DND-41 (cell line): ENCODE measurements at regions not wholly inside any gene's neighbourhood (a gene's known extent, or its start where the extent isn't known, plus 50 kb on each side); places are given as distances from the start of the nearest gene placed in this dataset.

Experiments used
- ATAC-seq: fragments of 200-7000 bp; cut with Tn5 transposase; 3 replicates; pipeline ENCODE4 v1.9.1; 2021; ENCODE audit warnings: low read depth; ENCODE audit not compliant: insufficient read depth
- DNase-seq: peaks from one replicate; pipeline ENCODE4 v3.0.0-alpha.2; 2020
- H2AFZ ChIP-seq: 2 replicates; pipeline ENCODE4 v1.6.0; 2012; ENCODE audit warnings: low read depth, low read length
- H3K27ac ChIP-seq: 2 replicates; pipeline ENCODE4 v1.5.1; 2012; ENCODE audit warnings: low read length, inconsistent platforms
- H3K27me3 ChIP-seq: fragments of 200-600 bp; sonication (generic); 2 replicates; pipeline ENCODE4 v1.6.0; 2012; ENCODE audit warnings: low read length, mild to moderate bottlenecking, inconsistent platforms; ENCODE audit not compliant: insufficient read depth, poor library complexity
- H3K36me3 ChIP-seq: 2 replicates; pipeline ENCODE4 v1.5.1; 2012; ENCODE audit warnings: low read length, inconsistent platforms; ENCODE audit not compliant: insufficient read depth
- H3K4me1 ChIP-seq: 2 replicates; pipeline ENCODE4 v1.5.1; 2012; ENCODE audit warnings: mild to moderate bottlenecking, low read length; ENCODE audit not compliant: insufficient read depth
- H3K4me2 ChIP-seq: 2 replicates; pipeline ENCODE4 v1.6.0; 2012; ENCODE audit warnings: mild to moderate bottlenecking, moderate library complexity, low read length, inconsistent platforms; ENCODE audit not compliant: insufficient read depth
- H3K4me3 ChIP-seq, 2 experiments: fragments of 200-600 bp in 1 of 2; shearing (Covaris generic) in 1 of 2; 2 replicates each; pipeline ENCODE4 v1.5.1; 2012 to 2016; ENCODE audit warnings: inconsistent platforms in 2 of 2, low read length in 2 of 2, mild to moderate bottlenecking in 2 of 2, low read depth in 1 of 2, moderate library complexity in 1 of 2
- H3K79me2 ChIP-seq: 2 replicates; pipeline ENCODE4 v1.6.0; 2012; ENCODE audit warnings: low read length, inconsistent platforms; ENCODE audit not compliant: insufficient read depth
- H3K9ac ChIP-seq: 2 replicates; pipeline ENCODE4 v1.6.0; 2012; ENCODE audit warnings: low read depth, mild to moderate bottlenecking, inconsistent platforms, low read length, moderate library complexity
- H3K9me3 ChIP-seq: 2 replicates; pipeline ENCODE4 v1.5.1; 2012; ENCODE audit warnings: low read length, moderate library complexity, mild to moderate bottlenecking, inconsistent platforms; ENCODE audit not compliant: insufficient read depth, severe bottlenecking
- H4K20me1 ChIP-seq: 2 replicates; pipeline ENCODE4 v1.6.0; 2012; ENCODE audit warnings: low read length; ENCODE audit not compliant: insufficient read depth
- CTCF ChIP-seq: IDR thresholded peaks from 2 replicates; pipeline ENCODE4 v1.5.1; 2012; ENCODE audit warnings: borderline replicate concordance, low read length, moderate library complexity, mild to moderate bottlenecking; ENCODE audit not compliant: poor library complexity, severe bottlenecking; ENCODE audit errors: extremely low read depth
- EZH2 ChIP-seq: IDR thresholded peaks from 3 replicates; pipeline ENCODE4 v1.6.1; 2012; ENCODE audit warnings: borderline replicate concordance, low read depth, mild to moderate bottlenecking, moderate library complexity, low read length, inconsistent platforms; ENCODE audit not compliant: severe bottlenecking

DNA sequence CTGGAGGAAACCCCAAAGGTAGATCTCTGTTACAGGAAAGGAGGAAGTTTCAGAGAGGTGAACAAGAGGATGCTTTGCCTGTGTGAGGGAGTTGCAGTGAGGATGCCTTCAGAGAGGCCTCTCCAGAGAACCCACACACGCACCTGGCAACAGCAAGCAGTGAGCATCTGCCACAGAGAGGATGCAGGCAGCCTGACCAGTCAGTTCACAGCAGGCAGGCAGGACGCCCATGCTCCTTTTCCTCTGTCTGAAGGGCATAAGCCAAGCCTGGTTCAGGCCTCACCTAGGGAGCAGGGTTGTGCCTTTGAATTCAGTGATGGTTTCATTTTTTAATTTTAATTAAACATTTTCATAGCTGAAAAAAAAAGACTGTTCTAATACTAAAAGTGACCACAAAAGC lies 346.0 kb upstream of the MARCKS start:
- Histone ChIP-seq H3K36me3 (no peaks in the 10 kb centered on the region), H2AFZ (no peak overlapping the region), H3K9me3 (no peaks in the 10 kb centered on the region), H4K20me1 (no peaks in the 10 kb centered on the region), H3K27ac (no peak overlapping the region), H3K79me2 (no peaks in the 10 kb centered on the region), H3K4me1 (no peaks in the 10 kb centered on the region), H3K4me2 (no peak overlapping the region), H3K27me3 (no peaks in the 10 kb centered on the region), H3K9ac (no peak overlapping the region), H3K4me3 (no peak overlapping the region)
- ATAC-seq = no peak
- no peak for DNase-seq
- TF ChIP-seq CTCF = no peak
- TF ChIP-seq EZH2 = no peak

DNA sequence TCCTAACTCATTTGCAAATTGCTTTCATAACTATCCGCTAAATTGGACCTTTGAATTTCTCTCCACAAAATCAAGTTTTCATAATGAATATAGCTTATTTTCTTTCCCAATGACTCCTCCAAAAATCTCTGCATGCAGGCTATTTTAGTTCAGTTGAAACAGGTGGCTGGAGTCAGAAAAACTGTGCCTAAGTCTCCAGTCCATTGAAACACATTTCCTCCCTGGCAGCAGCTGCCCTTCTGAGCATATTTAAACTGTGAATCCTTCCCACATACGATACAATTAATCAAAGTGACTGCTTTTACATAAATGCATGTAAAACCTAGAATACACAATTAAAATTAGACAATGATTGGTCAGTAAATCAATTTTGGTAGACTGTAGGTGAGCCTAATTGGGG lies 344.6 kb upstream of the MARCKS start:
- Histone ChIP-seq H2AFZ (no peak overlapping the region), H3K27me3 (no peaks in the 10 kb centered on the region), H3K27ac (no peak overlapping the region), H3K4me2 (no peak overlapping the region), H3K9ac (no peak overlapping the region), H3K9me3 (no peaks in the 10 kb centered on the region), H4K20me1 (no peaks in the 10 kb centered on the region), H3K4me1 (no peaks in the 10 kb centered on the region), H3K36me3 (no peaks in the 10 kb centered on the region), H3K79me2 (no peaks in the 10 kb centered on the region), H3K4me3 (no peak overlapping the region)
- ATAC-seq (no peak), DNase-seq (no peak)
- TF ChIP-seq EZH2 = no peak
- no peak for TF ChIP-seq CTCF

DNA sequence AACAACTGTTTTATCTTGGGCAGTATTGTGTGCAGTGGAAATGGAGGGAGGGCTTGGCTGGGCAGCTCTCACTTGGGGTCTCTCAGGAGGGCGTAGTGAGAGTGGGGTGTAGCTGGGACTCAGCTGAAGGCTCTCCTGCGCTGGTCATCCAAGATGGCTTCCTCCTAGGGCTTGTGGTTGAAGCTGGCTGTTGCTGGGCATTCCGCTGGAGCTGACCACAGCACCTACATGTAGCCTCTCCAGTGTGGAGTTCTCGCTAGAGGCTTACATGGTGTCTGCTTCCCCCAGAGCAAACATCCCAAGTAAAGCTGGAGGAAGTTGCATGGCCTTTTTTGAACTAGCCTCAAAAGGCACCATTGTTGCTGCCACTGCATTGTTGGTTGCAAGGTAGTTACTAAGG lies 344.1 kb upstream of the MARCKS start:
- no peaks in the 10 kb centered on the region for H3K36me3 ChIP-seq
- ATAC-seq (no peak), DNase-seq (no peak)
- no peaks in the 10 kb centered on the region for H3K4me1 ChIP-seq
- H4K20me1 ChIP-seq = no peaks in the 10 kb centered on the region
- H3K4me2 ChIP-seq = no peak overlapping the region
- H3K79me2 ChIP-seq = no peaks in the 10 kb centered on the region
- H3K27ac ChIP-seq = no peak overlapping the region
- no peak overlapping the region for H3K4me3 ChIP-seq
- H3K27me3 ChIP-seq = no peaks in the 10 kb centered on the region
- no peaks in the 10 kb centered on the region for H3K9me3 ChIP-seq
- TF ChIP-seq CTCF (no peak), EZH2 (no peak)
- H2AFZ ChIP-seq = no peak overlapping the region
- H3K9ac ChIP-seq = no peak overlapping the region

DNA sequence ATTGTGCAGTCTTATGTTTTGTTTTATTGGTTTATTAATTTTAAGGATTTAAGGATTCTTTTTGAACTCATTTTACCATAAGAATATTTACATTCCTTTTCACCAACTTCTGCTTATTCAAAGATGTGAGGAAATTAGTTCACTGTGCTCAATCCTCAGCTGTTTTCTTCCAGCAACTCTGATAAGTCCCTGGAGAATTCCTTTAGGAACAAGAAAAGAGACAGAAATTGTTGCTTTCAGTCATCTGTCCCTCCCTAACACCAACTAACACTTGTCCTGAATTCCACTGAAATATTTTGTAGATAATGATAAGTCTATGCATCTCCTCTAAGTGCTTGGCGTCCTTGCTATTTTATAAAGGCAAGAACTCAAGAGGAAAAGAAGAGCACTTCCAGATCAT lies 334.8 kb upstream of the MARCKS start:
- DNase-seq = no peak
- no peaks in the 10 kb centered on the region for H3K79me2 ChIP-seq
- H3K4me3 ChIP-seq = no peak overlapping the region
- H3K9ac ChIP-seq = no peak overlapping the region
- no peak for ATAC-seq
- H3K4me1 ChIP-seq = no peaks in the 10 kb centered on the region
- H3K9me3 ChIP-seq = no peaks in the 10 kb centered on the region
- H2AFZ ChIP-seq = no peak overlapping the region
- no peak for TF ChIP-seq CTCF
- TF ChIP-seq EZH2 = no peak
- H3K4me2 ChIP-seq = no peak overlapping the region
- H4K20me1 ChIP-seq = no peaks in the 10 kb centered on the region
- H3K36me3 ChIP-seq = no peaks in the 10 kb centered on the region
- no peak overlapping the region for H3K27ac ChIP-seq
- no peaks in the 10 kb centered on the region for H3K27me3 ChIP-seq
